ENCODE measurements at regions not wholly inside any gene's neighbourhood (a gene's known extent, or its start where the extent isn't known, plus 50 kb on each side); places are given as distances from the start of the nearest gene placed in this dataset.

- H3K4me3 ChIP-seq (ENCODE audit: low read depth, low read length), result no peak overlapping the region
- no peak for TF ChIP-seq CTCF (conservative IDR thresholded peaks at IDR 0.05; ENCODE audit: low read depth, low read length)
- no peak for DNase-seq (ENCODE audit: low read depth)
Observed at GRCh38 chr17:56735842-56736241, 97.9 kb downstream of the C17orf67 start.

GRCh38 chr17:56737421-56738161, 96.1 kb downstream of the C17orf67 start:
- DNase-seq (ENCODE audit: low read depth), result no peak
- TF ChIP-seq CTCF (conservative IDR thresholded peaks at IDR 0.05; ENCODE audit: low read depth, low read length), result no peak

GRCh38 chr17:56739376-56739775, 94.3 kb downstream of the C17orf67 start:
- H3K4me3 ChIP-seq (ENCODE audit: low read depth, low read length), result no peak overlapping the region
- no peak for DNase-seq (ENCODE audit: low read depth)
- no peak for TF ChIP-seq CTCF (conservative IDR thresholded peaks at IDR 0.05; ENCODE audit: low read depth, low read length)

More at GRCh38 chr17:56737421-56738161, 96.1 kb downstream of the C17orf67 start:
- no peak overlapping the region for H3K4me3 ChIP-seq (ENCODE audit: low read depth, low read length)

GRCh38 chr17:56739776-56740175, 93.9 kb downstream of the C17orf67 start:
- TF ChIP-seq CTCF (conservative IDR thresholded peaks at IDR 0.05; ENCODE audit: low read depth, low read length), result no peak
- DNase-seq (ENCODE audit: low read depth), result no peak
- no peak overlapping the region for H3K4me3 ChIP-seq (ENCODE audit: low read depth, low read length)

- no peak for TF ChIP-seq CTCF (conservative IDR thresholded peaks at IDR 0.05; ENCODE audit: low read depth, low read length)
- no peak for DNase-seq (ENCODE audit: low read depth)
- H3K4me3 ChIP-seq (ENCODE audit: low read depth, low read length), result no peak overlapping the region
Observed at GRCh38 chr17:56740481-56740880, 93.2 kb downstream of the C17orf67 start.

Data from epithelial cell of proximal tubule (primary cell).